GM06990 (cell line): ENCODE measurements at regions not wholly inside any gene's neighbourhood (a gene's known extent, or its start where the extent isn't known, plus 50 kb on each side); places are given as distances from the start of the nearest gene placed in this dataset.

Source experiments
- DNase-seq: peaks from one replicate; pipeline ENCODE4 v3.0.0-alpha.2; 2011; ENCODE audit not compliant: insufficient read length; ENCODE audit errors: extremely low read depth
- H3K27me3 ChIP-seq: replicated peaks from 2 replicates; pipeline ENCODE4 v1.6.0; 2011; ENCODE audit warnings: low read length; ENCODE audit not compliant: control insufficient read depth, insufficient read depth
- H3K36me3 ChIP-seq: 2 replicates; pipeline ENCODE4 v1.5.1; 2011; ENCODE audit warnings: low read length; ENCODE audit not compliant: control insufficient read depth, insufficient read depth
- H3K4me3 ChIP-seq: replicated peaks from 2 replicates; pipeline ENCODE4 v1.5.1; 2011; ENCODE audit warnings: low read depth, mild to moderate bottlenecking, control low read depth, low read length
- CTCF ChIP-seq: IDR thresholded peaks from 2 replicates; pipeline ENCODE4 v1.5.1; 2011; ENCODE audit warnings: low read length, control low read depth, mild to moderate bottlenecking, inconsistent platforms; ENCODE audit not compliant: insufficient read depth, poor library complexity, severe bottlenecking

GRCh38 chr1:90193116-90193515, 198.2 kb downstream of the ZNF326 start:
- no peak for DNase-seq
- no peak for TF ChIP-seq CTCF
- Histone ChIP-seq H3K27me3 (no peaks in the 10 kb centered on the region; the same call in 1 of the 2 replicates), H3K4me3 (no peak overlapping the region), H3K36me3 (no peaks in the 10 kb centered on the region)

- Histone ChIP-seq H3K4me3 (no peak overlapping the region), H3K36me3 (no peaks in the 10 kb centered on the region), H3K27me3 (no peaks in the 10 kb centered on the region; the same call in 1 of the 2 replicates)
- TF ChIP-seq CTCF: no peak
- no peak for DNase-seq
Observed at GRCh38 chr1:90192408-90192807, 197.5 kb downstream of the ZNF326 start.

- no peak for TF ChIP-seq CTCF
- Histone ChIP-seq H3K4me3 (no peak overlapping the region), H3K36me3 (no peaks in the 10 kb centered on the region), H3K27me3 (no peaks in the 10 kb centered on the region)
- no peak for DNase-seq
Observed at GRCh38 chr1:90190523-90190922, 195.6 kb downstream of the ZNF326 start.

- H3K4me3 ChIP-seq: no peak overlapping the region
- TF ChIP-seq CTCF: no peak
- no peaks in the 10 kb centered on the region for H3K36me3 ChIP-seq
- H3K27me3 ChIP-seq: no peaks in the 10 kb centered on the region
- DNase-seq: no peak
Observed at GRCh38 chr1:90189889-90190288, 195.0 kb downstream of the ZNF326 start.

GRCh38 chr1:90187323-90187585, 192.3 kb downstream of the ZNF326 start:
- no peak overlapping the region for H3K4me3 ChIP-seq
- no peak for DNase-seq
- no peak for TF ChIP-seq CTCF
- H3K36me3 ChIP-seq: no peaks in the 10 kb centered on the region
- H3K27me3 ChIP-seq: no peaks in the 10 kb centered on the region

GRCh38 chr1:90186506-90187322, 191.8 kb downstream of the ZNF326 start:
- Histone ChIP-seq H3K27me3 (no peaks in the 10 kb centered on the region), H3K36me3 (no peaks in the 10 kb centered on the region), H3K4me3 (no peak overlapping the region)
- no peak for TF ChIP-seq CTCF
- no peak for DNase-seq
